Sciatic nerve (tissue), 2 donors: ENCODE measurements at regions not wholly inside any gene's neighbourhood (a gene's known extent, or its start where the extent isn't known, plus 50 kb on each side); places are given as distances from the start of the nearest gene placed in this dataset.

Experiments
- ATAC-seq: fragments of 200-7000 bp; cut with Tn5 transposase; one replicate; pipeline ENCODE4 v1.9.1; 2020; ENCODE audit warnings: mild to moderate bottlenecking, moderate library complexity
- DNase-seq: peaks from one replicate; pipeline ENCODE4 v3.0.0-alpha.2; 2020; ENCODE audit warnings: low spot score
- intact Hi-C: fragments of 100-400 bp; cut with DNase I; formaldehyde crosslinking; loops from one replicate; pipeline ENCODE4 v1.14.2; 2022
- donor health status: DM: no; HTN: no; CAD: no.
- donor health status: DM: no; HTN: no; CAD: no.

DNA sequence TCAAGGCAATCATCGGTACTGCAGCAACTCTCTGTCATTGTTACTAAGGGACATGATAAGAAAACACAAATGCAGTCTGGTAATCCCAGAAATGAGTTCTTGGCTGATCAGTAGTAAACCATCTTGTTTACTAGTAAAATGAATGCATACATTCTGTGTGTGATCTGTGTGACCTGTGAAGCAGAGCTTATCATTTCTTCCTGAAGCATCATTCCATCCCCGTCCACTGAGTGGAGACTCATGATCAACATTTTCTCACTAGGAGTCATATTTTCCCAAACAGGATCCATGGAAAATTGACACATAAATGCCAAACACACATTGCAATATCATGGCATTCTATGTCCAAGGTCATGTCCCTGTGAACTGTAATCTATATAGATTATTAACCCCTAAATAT, 226.1 kb downstream of the ANKRD50 start:
- DNase-seq (no peak), ATAC-seq (no peak)
- intact Hi-C loops, result no loop called here

GRCh38 chr4:124487651-124488050, 224.9 kb downstream of the ANKRD50 start:
- DNase-seq (no peak), ATAC-seq (no peak)
- intact Hi-C loops, result no loop called here

DNA sequence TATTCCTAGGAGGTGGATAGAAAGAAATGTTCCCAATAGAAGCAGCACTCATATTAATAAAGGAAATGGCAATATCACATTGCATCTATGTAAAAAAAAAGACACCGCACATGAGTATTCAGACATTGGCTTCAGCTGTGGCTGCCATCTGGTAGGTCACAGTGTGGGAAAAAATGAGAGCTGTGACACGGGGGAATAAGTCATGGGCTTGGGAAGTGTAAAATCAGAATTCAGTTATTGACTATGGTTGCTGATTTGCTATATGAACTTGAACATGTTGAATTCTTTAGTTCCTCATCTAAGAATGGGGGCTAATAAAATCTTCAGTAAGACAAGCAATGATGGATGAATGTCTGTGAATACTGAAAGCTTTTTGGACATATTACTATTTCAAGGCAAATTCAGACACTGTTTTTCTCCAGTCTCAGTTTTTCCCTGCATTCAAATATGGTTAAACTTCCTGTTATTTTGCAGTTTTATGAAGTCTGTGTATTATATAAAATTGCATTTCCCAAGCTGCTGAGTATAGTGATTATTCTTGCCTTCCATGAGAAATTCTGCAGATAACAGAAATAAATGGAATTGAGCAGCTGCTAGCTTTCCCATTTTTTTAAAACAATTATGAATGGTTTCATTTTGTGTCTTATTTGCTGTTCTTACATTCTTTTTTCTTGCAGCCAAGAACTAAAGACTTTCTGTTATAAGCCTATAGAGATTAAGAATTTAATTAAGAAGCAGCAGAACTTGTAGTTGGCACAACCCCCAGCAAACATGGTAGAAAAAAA, 221.0 kb downstream of the ANKRD50 start:
- intact Hi-C loops, result no loop called here
- no peak for DNase-seq
- ATAC-seq, result no peak

DNA sequence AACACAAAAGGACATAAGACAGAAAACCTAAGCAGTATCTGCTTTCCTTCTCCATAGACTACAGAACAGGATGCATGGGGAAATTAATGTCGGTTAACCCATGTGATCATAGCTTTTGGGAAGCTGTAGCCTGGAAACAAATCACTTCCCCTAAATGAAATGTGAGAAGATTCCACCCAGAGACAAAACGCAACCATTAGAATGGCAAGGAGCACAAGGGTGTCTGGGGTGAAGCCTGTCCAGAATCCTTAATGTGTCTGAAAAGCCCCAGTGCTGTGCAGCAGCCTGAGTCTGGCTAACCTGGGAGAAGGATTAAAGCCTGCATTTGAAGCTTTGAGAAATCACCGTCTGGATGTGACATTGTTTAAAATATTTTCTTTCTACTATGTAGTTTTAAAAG, 213.3 kb downstream of the ANKRD50 start:
- DNase-seq (no peak), ATAC-seq (no peak)
- intact Hi-C loops, result no loop called here

GRCh38 chr4:124501576-124501975, 211.0 kb downstream of the ANKRD50 start:
- ATAC-seq (no peak), DNase-seq (no peak)
- intact Hi-C loops, result no loop called here

DNA sequence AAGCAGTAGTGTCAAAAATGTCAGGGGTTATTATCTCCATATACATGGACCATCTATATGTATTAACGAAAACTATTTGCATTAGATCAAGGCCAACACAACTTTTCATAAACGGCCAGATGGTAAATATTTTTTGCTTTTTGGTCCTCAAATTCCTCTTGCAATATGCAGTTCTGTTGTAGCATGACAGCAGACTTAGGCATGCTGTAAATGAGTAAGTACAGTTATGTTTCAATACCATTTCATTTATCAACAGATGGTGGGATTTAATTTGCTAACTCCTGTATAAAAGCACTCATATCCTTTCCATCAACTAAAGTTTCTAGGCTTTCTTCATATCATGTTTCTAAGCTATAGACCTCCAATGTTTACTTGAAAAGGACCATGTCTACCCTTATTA, 208.1 kb downstream of the ANKRD50 start:
- intact Hi-C loops, result no loop called here
- ATAC-seq, result no peak
- DNase-seq, result no peak

DNA sequence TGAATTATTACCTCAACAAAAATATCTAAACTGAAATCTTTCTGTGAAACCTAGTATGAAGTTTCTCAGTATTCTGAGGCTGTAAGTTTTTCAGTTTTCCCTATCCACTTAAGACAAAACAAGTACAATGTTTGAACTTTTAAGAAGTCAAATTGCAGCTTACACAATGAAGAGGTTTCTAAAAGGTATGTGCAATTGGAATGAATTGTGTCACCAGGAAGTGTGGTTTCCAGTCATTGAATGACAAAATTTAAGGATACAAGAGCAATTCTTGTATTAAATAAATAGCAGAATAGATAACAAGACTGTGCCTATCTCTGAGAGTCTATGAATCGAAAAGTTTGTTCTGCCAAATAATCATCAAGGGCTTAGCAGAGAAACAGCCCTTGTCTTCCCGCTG, 207.3 kb downstream of the ANKRD50 start:
- DNase-seq (no peak), ATAC-seq (no peak)
- intact Hi-C loops, result no loop called here

GRCh38 chr4:124509151-124509550, 203.4 kb downstream of the ANKRD50 start:
- no peak for DNase-seq
- intact Hi-C loops, result no loop called here
- no peak for ATAC-seq

DNA sequence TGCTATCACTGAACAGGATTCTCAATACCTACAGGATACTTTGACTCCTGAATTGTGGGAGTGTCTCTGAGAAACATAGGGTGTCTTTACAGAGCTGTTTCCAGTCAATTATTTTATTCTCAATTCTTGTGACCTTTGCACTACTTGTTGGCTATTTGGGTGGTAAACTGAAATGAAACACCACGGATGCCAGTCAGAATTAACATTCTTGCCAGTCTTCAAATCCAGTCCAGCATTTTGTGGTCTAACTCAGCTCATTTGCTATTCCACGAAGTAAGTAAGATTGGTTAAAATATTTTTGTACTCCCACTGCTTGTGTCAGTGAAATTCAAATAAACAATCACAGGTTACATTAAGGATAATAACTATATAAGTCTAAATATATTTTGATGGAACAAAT, 197.9 kb downstream of the ANKRD50 start:
- ATAC-seq (no peak), DNase-seq (no peak)
- intact Hi-C loops, result no loop called here

- DNase-seq, result no peak
- intact Hi-C loops, result no loop called here
- ATAC-seq, result no peak
Observed at GRCh38 chr4:124515591-124515990, 196.9 kb downstream of the ANKRD50 start.

- intact Hi-C loops, result no loop called here
- ATAC-seq, result no peak
- DNase-seq, result no peak
Observed at GRCh38 chr4:124519196-124519595, 193.3 kb downstream of the ANKRD50 start.

- DNase-seq (no peak), ATAC-seq (no peak)
- intact Hi-C loops, result no loop called here
Observed at GRCh38 chr4:124523816-124524215, 188.7 kb downstream of the ANKRD50 start.

GRCh38 chr4:124525524-124525923, 187.0 kb downstream of the ANKRD50 start:
- ATAC-seq (no peak), DNase-seq (no peak)
- intact Hi-C loops, result no loop called here

DNA sequence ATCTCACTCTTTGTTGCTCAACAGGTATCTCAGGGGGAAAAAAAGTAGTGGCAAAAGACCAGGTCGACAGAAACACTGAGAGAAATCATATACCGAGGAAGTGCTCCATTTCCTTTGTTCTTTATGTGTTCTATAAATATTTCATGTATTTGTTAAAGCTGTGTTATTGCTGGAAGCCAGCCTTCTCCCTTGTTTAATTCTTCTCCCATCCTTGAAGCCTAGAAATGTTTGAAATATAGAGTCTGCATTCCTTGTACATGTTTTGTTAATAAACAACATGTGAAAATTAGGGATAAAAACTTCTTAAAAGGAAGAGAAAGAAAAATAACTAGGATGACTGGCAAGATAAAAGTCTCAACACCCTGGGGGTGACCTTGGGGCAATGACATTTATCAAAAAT, 186.2 kb downstream of the ANKRD50 start:
- ATAC-seq (no peak), DNase-seq (no peak)
- intact Hi-C loops, result no loop called here

DNA sequence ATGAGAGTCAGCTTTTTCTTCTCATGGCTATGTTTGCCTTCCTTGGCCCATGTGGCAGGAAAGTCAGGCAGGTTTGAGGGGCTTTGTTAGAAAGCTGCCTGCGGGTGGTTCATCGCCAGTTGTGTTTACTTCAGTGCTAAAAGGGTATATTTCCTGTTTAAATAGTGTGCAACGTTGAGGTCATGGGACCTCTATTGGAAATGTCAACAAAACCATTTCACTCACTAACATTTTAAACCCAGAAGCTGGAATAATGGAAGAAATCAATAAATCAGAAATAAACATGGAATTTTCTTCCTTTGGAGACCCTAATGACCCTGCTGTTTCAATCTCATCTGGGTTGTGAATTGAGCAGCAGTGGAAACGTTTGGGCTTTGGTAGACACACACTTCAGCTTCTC, 185.8 kb downstream of the ANKRD50 start:
- intact Hi-C loops, result no loop called here
- no peak for ATAC-seq
- DNase-seq, result no peak

DNA sequence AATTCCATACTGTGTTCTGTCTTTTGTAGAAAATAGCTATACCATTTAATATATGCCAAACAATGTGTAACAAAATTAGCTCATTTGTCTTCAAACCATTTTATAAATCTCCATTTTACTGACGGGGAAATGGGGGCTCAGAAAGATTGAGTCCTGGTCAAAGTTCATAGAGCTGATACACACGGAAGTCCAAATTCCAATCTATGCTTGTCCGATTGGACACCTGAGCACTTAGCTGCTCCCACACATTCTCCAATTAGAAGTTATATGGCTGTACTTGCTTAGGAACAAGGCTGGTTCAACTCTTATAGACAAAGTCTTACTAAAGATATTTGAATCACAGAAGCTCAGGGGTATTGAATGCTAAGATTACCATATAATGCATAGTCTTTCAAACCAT, 185.2 kb downstream of the ANKRD50 start:
- intact Hi-C loops, result no loop called here
- no peak for DNase-seq
- ATAC-seq, result no peak

- DNase-seq (no peak), ATAC-seq (no peak)
- intact Hi-C loops, result no loop called here
Observed at GRCh38 chr4:124529131-124529530, 183.4 kb downstream of the ANKRD50 start.

GRCh38 chr4:124530464-124531077, 182.0 kb downstream of the ANKRD50 start:
- DNase-seq (no peak), ATAC-seq (no peak)
- intact Hi-C loops, result no loop called here

GRCh38 chr4:124534131-124534530, 178.4 kb downstream of the ANKRD50 start:
- intact Hi-C loops, result no loop called here
- ATAC-seq (no peak), DNase-seq (no peak)

- intact Hi-C loops, result no loop called here
- DNase-seq (no peak), ATAC-seq (no peak)
Observed at GRCh38 chr4:124535003-124535402, 177.5 kb downstream of the ANKRD50 start.

DNA sequence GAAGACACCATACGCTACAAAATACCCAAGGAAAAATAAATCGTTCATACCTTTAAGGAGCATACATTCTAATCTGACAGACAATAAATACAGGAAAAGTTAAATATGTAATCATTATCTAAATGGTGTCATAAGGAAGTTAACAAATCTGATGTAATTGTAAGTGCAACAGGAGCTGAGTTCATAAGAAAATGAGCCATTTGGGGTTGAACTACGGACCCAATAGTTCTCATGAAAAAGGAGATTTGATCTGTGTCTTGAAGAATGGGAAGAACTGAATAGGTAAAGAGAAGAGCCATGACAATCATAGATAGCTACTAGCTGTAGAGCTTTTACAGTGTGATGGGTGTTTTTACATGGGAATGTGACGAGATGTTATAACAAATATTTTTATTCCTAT, 175.6 kb downstream of the ANKRD50 start:
- ATAC-seq, result no peak
- DNase-seq, result no peak
- intact Hi-C loops, result no loop called here
